ENCODE measurements at regions not wholly inside any gene's neighbourhood (a gene's known extent, or its start where the extent isn't known, plus 50 kb on each side); places are given as distances from the start of the nearest gene placed in this dataset.

DNA sequence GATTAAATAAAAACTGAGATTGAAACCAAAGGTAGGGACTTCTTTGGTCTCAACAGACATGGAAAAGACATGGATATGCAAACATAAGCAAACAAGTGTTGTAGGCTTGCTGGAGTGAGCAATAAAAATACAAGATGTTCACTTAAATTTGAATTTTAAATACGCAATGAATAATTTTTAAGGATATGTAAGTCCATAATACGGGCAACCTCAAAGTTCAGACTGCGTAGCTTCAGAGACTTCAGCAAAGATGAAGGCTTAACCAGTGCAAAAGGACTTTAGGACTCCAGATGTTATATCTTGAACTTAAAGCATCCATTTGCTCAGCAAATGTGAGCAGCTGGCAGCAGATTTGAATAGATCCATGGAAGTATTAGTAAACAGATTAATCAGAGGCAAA, 549.3 kb downstream of the ARAP2 start:
- H3K4me3 ChIP-seq = no peak overlapping the region
- H3K27ac ChIP-seq = no peak overlapping the region
- H3K4me1 ChIP-seq = no peaks in the 10 kb centered on the region
- H3K36me3 ChIP-seq = no peaks in the 10 kb centered on the region
- intact Hi-C loops (cut with DNase I; ENCODE audit: low total_unique reads) = no loop called here
- H3K27me3 ChIP-seq = no peaks in the 10 kb centered on the region
- TF ChIP-seq POLR2A (IDR thresholded peaks at IDR 0.05) (no peak), EP300 (IDR thresholded peaks at IDR 0.05) (no peak), POLR2AphosphoS5 (IDR thresholded peaks at IDR 0.05) (no peak)
- TF ChIP-seq, protein P1, sequence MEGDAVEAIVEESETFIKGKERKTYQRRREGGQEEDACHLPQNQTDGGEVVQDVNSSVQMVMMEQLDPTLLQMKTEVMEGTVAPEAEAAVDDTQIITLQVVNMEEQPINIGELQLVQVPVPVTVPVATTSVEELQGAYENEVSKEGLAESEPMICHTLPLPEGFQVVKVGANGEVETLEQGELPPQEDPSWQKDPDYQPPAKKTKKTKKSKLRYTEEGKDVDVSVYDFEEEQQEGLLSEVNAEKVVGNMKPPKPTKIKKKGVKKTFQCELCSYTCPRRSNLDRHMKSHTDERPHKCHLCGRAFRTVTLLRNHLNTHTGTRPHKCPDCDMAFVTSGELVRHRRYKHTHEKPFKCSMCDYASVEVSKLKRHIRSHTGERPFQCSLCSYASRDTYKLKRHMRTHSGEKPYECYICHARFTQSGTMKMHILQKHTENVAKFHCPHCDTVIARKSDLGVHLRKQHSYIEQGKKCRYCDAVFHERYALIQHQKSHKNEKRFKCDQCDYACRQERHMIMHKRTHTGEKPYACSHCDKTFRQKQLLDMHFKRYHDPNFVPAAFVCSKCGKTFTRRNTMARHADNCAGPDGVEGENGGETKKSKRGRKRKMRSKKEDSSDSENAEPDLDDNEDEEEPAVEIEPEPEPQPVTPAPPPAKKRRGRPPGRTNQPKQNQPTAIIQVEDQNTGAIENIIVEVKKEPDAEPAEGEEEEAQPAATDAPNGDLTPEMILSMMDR (IDR thresholded peaks at IDR 0.05) = no peak
- peaks cover 0 to 3% (median 0%) of the 10 kb centered on the region in 4 donors for H3K9me3 ChIP-seq
- 54 to 83% (median 79%) methylated on average over 3 of the region's 3 CpGs for WGBS, 5 donors
- no peak for DNase-seq

DNA sequence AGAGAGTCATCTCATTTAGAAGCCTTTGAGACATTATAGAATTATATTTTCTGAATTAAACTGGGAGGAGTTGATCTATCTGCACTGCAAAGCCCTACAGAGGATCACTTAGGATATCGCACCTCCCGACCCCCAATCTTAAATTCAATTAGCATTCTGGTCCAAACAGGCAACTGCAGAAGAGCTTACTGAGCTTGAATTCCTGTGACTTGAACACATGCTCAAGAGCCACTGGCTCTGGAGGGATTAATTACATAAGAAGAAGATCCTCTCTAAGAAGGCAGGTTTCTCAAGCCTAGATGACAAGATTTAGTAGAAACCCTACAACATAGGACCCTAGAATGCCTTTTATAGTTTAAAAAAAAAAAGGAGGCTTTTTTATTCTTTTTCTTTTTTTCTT, 548.9 kb downstream of the ARAP2 start:
- no peak for DNase-seq
- 64 to 84% (median 80%) methylated on average over 2 of the region's 2 CpGs for WGBS, 5 donors
- H3K27ac ChIP-seq = no peak overlapping the region
- H3K27me3 ChIP-seq = no peaks in the 10 kb centered on the region
- TF ChIP-seq POLR2AphosphoS5 (IDR thresholded peaks at IDR 0.05) = no peak
- TF ChIP-seq POLR2A (IDR thresholded peaks at IDR 0.05) = no peak
- TF ChIP-seq, protein P1 (IDR thresholded peaks at IDR 0.05) = no peak
- TF ChIP-seq EP300 (IDR thresholded peaks at IDR 0.05) = no peak
- H3K4me3 ChIP-seq = no peak overlapping the region
- H3K36me3 ChIP-seq = no peaks in the 10 kb centered on the region
- no peaks in the 10 kb centered on the region for H3K4me1 ChIP-seq
- intact Hi-C loops (cut with DNase I; ENCODE audit: low total_unique reads) = no loop called here
- peaks cover 0 to 3% (median 0%) of the 10 kb centered on the region in 4 donors for H3K9me3 ChIP-seq

DNA sequence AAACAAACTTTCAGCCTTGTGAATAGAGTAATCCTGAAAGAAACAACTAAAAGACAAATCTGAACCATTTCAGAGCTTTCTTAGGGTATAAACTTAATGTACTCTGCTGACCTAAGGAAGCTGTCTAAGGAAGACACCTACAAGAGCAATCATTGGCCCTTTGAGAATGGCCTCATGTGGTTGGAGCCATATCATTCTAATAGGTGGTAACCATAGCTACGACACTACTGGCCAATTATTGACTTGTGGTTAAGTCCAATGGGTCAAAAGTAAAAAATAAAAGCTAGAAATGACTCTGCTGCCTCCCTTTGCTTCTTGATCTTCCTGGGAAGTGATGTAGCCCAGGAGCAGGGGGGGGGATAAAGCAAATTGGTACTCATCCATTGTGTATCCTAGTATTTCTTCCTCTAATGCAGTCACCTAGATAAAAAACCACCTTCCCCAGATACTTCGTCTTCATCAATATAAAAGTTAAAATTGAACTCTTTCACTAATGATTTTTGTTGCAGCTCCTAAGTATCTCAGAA, 547.0 kb downstream of the ARAP2 start:
- H3K27me3 ChIP-seq = no peaks in the 10 kb centered on the region
- H3K4me1 ChIP-seq = no peaks in the 10 kb centered on the region
- 69 to 86% (median 76%) methylated on average over 2 of the region's 2 CpGs for WGBS, 5 donors
- H3K36me3 ChIP-seq = no peaks in the 10 kb centered on the region
- H3K4me3 ChIP-seq = no peak overlapping the region
- H3K9me3 ChIP-seq = peaks cover 0 to 3% (median 0%) of the 10 kb centered on the region in 4 donors
- DNase-seq = no peak
- intact Hi-C loops (cut with DNase I; ENCODE audit: low total_unique reads) = no loop called here
- no peak for TF ChIP-seq EP300 (IDR thresholded peaks at IDR 0.05)
- TF ChIP-seq, protein P1 (IDR thresholded peaks at IDR 0.05) = no peak
- TF ChIP-seq POLR2A (IDR thresholded peaks at IDR 0.05) = no peak
- H3K27ac ChIP-seq = no peak overlapping the region

DNA sequence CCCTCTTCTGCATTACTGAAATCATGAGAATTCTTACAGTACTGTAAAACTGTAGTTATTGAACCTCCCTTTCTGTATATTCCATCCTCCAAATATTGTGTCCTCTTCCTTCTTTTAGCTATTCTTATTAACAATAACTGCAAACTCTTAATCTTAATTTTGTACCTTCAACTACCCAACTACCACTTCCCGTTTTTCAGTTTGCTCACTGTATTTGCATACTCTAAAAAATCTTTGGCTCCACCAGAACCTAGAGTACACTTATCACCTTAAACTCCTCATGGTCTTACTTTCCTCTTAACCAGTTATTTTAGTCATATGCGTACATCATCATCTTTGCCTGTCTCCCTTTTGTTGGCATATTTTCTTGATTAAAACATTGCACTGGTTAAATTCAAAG, 543.7 kb downstream of the ARAP2 start:
- no peaks in the 10 kb centered on the region for H3K36me3 ChIP-seq
- TF ChIP-seq POLR2AphosphoS5 (IDR thresholded peaks at IDR 0.05) (no peak), POLR2A (IDR thresholded peaks at IDR 0.05) (no peak), EP300 (IDR thresholded peaks at IDR 0.05) (no peak)
- TF ChIP-seq, protein P1 (IDR thresholded peaks at IDR 0.05) = no peak
- no peak for DNase-seq
- no peak overlapping the region for H3K4me3 ChIP-seq
- 76 to 88% (median 82%) methylated on average over 2 of the region's 2 CpGs for WGBS, 5 donors
- no peaks in the 10 kb centered on the region for H3K4me1 ChIP-seq
- no peak overlapping the region for H3K27ac ChIP-seq
- peaks cover 0 to 3% (median 0%) of the 10 kb centered on the region in 4 donors for H3K9me3 ChIP-seq
- H3K27me3 ChIP-seq = no peaks in the 10 kb centered on the region
- intact Hi-C loops (cut with DNase I; ENCODE audit: low total_unique reads) = no loop called here

Measured in stomach (tissue), 8 donors.